ENCODE measurements at regions not wholly inside any gene's neighbourhood (a gene's known extent, or its start where the extent isn't known, plus 50 kb on each side); places are given as distances from the start of the nearest gene placed in this dataset.

GRCh38 chr16:11412175-11412904 lies 67.1 kb downstream of the RMI2 start:
- Histone ChIP-seq H3K36me3 (ENCODE audit: insufficient read depth, low read length) (no peaks in the 10 kb centered on the region), H3K9me3 (ENCODE audit: low read length) (no peaks in the 10 kb centered on the region), H3K4me1 (ENCODE audit: insufficient read depth, low read length, poor library complexity, severe bottlenecking) (no peaks in the 10 kb centered on the region), H3K27ac (ENCODE audit: low read depth, low read length, poor library complexity, severe bottlenecking) (no peak overlapping the region), H3K79me2 (ENCODE audit: insufficient read depth, low read depth, low read length) (no peaks in the 10 kb centered on the region), H2AFZ (ENCODE audit: low read length) (no peak overlapping the region), H3K9me2 (ENCODE audit: insufficient read depth, low read length) (no peaks in the 10 kb centered on the region), H4K20me1 (ENCODE audit: insufficient read depth, low read length) (no peaks in the 10 kb centered on the region), H3K4me2 (ENCODE audit: low read length) (no peak overlapping the region), H3K4me3 (ENCODE audit: low read depth, low read length, poor library complexity, severe bottlenecking) (no peak overlapping the region)
- DNase-seq (ENCODE audit: low spot score), result no peak
- ChIA-PET CTCF (ENCODE audit: unreplicated experiment) (interaction anchor here (0.6 kb wide), 1 partner anchor 231 kb away, joined by 3 read pairs; no protein-coding TSS in a partner anchor), POLR2A (interaction anchor here (0.6 to 1.0 kb wide), 2 partner anchors 78 to 118 kb away, joined by 3 read pairs; no protein-coding TSS in a partner anchor)
- BruUV-seq (replicated peaks), result no TSS peak
- TF ChIP-seq EZH2phosphoT487 (IDR thresholded peaks at IDR 0.05; ENCODE audit: borderline replicate concordance, low read depth, low read length) (no peak), CTCF (conservative IDR thresholded peaks at IDR 0.05; ENCODE audit: low read length) (no peak)
- intact Hi-C loops (cut with micrococcal nuclease; ENCODE audit: unreplicated experiment), result no loop called here

- ChIA-PET POLR2A (interaction anchor here (0.6 kb wide), 2 partner anchors 119 to 380 kb away, joined by 3 read pairs; no protein-coding TSS in a partner anchor), CTCF (ENCODE audit: unreplicated experiment) (interaction anchor here (0.6 kb wide), 1 partner anchor 230 kb away, joined by 3 read pairs; no protein-coding TSS in a partner anchor)
- no peak for DNase-seq (ENCODE audit: low spot score)
- Histone ChIP-seq H4K20me1 (ENCODE audit: insufficient read depth, low read length) (no peaks in the 10 kb centered on the region), H3K9me3 (ENCODE audit: low read length) (no peaks in the 10 kb centered on the region), H3K79me2 (ENCODE audit: insufficient read depth, low read depth, low read length) (no peaks in the 10 kb centered on the region), H3K27ac (ENCODE audit: low read depth, low read length, poor library complexity, severe bottlenecking) (no peak overlapping the region), H3K4me3 (ENCODE audit: low read depth, low read length, poor library complexity, severe bottlenecking) (no peak overlapping the region), H3K36me3 (ENCODE audit: insufficient read depth, low read length) (no peaks in the 10 kb centered on the region), H3K4me1 (ENCODE audit: insufficient read depth, low read length, poor library complexity, severe bottlenecking) (no peaks in the 10 kb centered on the region), H2AFZ (ENCODE audit: low read length) (no peak overlapping the region), H3K9me2 (ENCODE audit: insufficient read depth, low read length) (no peaks in the 10 kb centered on the region), H3K4me2 (ENCODE audit: low read length) (no peak overlapping the region)
- TF ChIP-seq CTCF (conservative IDR thresholded peaks at IDR 0.05; ENCODE audit: low read length) (no peak), EZH2phosphoT487 (IDR thresholded peaks at IDR 0.05; ENCODE audit: borderline replicate concordance, low read depth, low read length) (no peak)
- intact Hi-C loops (cut with micrococcal nuclease; ENCODE audit: unreplicated experiment), result no loop called here
- no TSS peak for BruUV-seq (replicated peaks)
Observed at GRCh38 chr16:11412965-11413887, 68.0 kb downstream of the RMI2 start.
